Spleen (tissue), 11 donors: ENCODE measurements at regions not wholly inside any gene's neighbourhood (a gene's known extent, or its start where the extent isn't known, plus 50 kb on each side); places are given as distances from the start of the nearest gene placed in this dataset.

Source experiments
- DNase-seq: peaks from one replicate; pipeline ENCODE4 v3.0.0-alpha.2; 2020
- H3K27ac ChIP-seq, 8 donors: fragments of 200-600 bp; sonication (generic) in 7 of 8; 1 replicate in 4 of 8; 2 replicates in 4 of 8; pipeline versions ENCODE4 v1.5.0 to v1.8.0; 2016 to 2021; ENCODE audit warnings: inconsistent platforms in 4 of 8, mild to moderate bottlenecking in 4 of 8, moderate library complexity in 1 of 8
- H3K27me3 ChIP-seq, 7 donors: fragments of 200-600 bp; sonication (generic) in 6 of 7; replicated peaks in 1 of 7; 1 replicate in 4 of 7; 2 replicates in 3 of 7; pipeline versions ENCODE4 v1.5.0 to v1.8.0; 2016 to 2021; ENCODE audit warnings: inconsistent platforms in 3 of 7, mild to moderate bottlenecking in 1 of 7
- H3K36me3 ChIP-seq, 6 donors: fragments of 200-600 bp; sonication (generic) in 5 of 6; 1 replicate in 4 of 6; 2 replicates in 2 of 6; pipeline versions ENCODE4 v1.5.0 to v1.8.0; 2016 to 2021; ENCODE audit warnings: inconsistent platforms in 2 of 6
- H3K4me1 ChIP-seq, 6 donors: fragments of 200-600 bp; sonication (generic) in 5 of 6; 1 replicate in 3 of 6; 2 replicates in 3 of 6; pipeline versions ENCODE4 v1.5.0 to v1.8.0; 2016 to 2021; ENCODE audit warnings: inconsistent platforms in 3 of 6
- H3K4me3 ChIP-seq, 8 donors: fragments of 200-600 bp; sonication (generic) in 7 of 8; 1 replicate in 4 of 8; 2 replicates in 4 of 8; pipeline versions ENCODE4 v1.5.0 to v1.8.0; 2016 to 2021; ENCODE audit warnings: inconsistent platforms in 4 of 8, mild to moderate bottlenecking in 4 of 8, moderate library complexity in 2 of 8
- H3K9me3 ChIP-seq, 8 donors: fragments of 200-600 bp; sonication (generic) in 7 of 8; 1 replicate in 4 of 8; 2 replicates in 4 of 8; pipeline versions ENCODE4 v1.5.0 to v1.8.0; 2016 to 2021; ENCODE audit warnings: inconsistent platforms in 4 of 8
- POLR2A ChIP-seq, 3 donors: fragments of 450-650 bp; IDR thresholded peaks; one replicate each; pipeline ENCODE4 v1.5.1; 2017; ENCODE audit warnings: antibody characterized with exemption in 3 of 3, mild to moderate bottlenecking in 1 of 3
- POLR2AphosphoS5 ChIP-seq, 3 donors: sonication (generic); formaldehyde crosslinking; IDR thresholded peaks; one replicate each; pipeline ENCODE4 v1.5.1; 2017; ENCODE audit warnings: antibody characterized with exemption in 3 of 3
- WGBS, 5 donors: extraction: QIAGEN DNeasy Blood & Tissue Kit in 3 of 5; methylation state at CpG; one replicate each; pipeline versions ENCODE4 v1.1.5 to v1.1.7; 2013 to 2018; 5-methylcytosine and 5-hydroxymethylcytosine counted together
- intact Hi-C: fragments of 100-400 bp; cut with DNase I; formaldehyde crosslinking; loops from one replicate; pipeline ENCODE4 v1.15.0; 2023; ENCODE audit warnings: low total_unique reads
- TF ChIP-seq, protein P1 (sequence below), 11 experiments: fragments of 200-600 bp in 7 of 11; fragments of 450-650 bp in 4 of 11; sonication (generic) in 4 of 11; IDR thresholded peaks in 8 of 11; conservative IDR thresholded peaks in 3 of 11; 1 replicate in 7 of 11; 2 replicates in 4 of 11; pipeline versions ENCODE4 v1.4.0 to v1.8.0; 2016 to 2021; ENCODE audit warnings: antibody characterized with exemption in 11 of 11, inconsistent platforms in 4 of 11, mild to moderate bottlenecking in 1 of 11
- donor health status: healthy with polysubstance abuse.
- donor health status: DM: no; HTN: no; CAD: no; lungs with moderate emphysema.
- donor health status: DM: no; HTN: no; CAD: no.
- donor health status: Bipolar disorder and iron deficiency.
- donor health status: healthy.
- donor health status: DM: no; HTN: no; CAD: no.
- donor health status: DM: yes; HTN: yes; CAD: no.

DNA sequence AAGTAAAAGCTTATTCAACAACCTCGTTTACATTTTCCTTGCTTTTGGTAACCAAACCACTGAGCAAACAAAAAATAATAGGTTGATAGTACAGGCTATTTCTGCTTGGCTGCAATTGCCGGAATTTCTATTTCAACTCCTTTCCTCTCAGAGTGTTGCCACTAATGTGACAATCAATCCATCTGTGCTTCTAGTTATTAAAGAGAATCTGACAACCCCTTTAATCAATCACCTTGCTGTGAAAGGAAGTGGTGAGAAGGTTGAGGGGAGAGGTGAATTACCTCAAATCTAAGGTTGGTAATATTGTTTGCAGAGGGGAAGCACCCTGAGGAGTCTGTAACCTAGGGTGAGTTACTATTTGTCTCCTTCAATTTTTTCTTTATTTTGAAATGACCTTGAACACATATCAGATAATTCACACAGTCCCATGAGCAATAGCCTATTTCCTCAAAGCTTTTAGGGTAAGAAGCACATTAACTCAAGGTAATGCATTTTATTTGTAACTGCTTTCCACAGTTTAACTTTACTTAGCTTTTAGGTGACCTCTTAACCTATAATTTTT lies 603.4 kb downstream of the MMUT start:
- no peak for TF ChIP-seq POLR2AphosphoS5 (IDR thresholded peaks at IDR 0.05)
- TF ChIP-seq POLR2A (IDR thresholded peaks at IDR 0.05), result no peak
- TF ChIP-seq, protein P1, sequence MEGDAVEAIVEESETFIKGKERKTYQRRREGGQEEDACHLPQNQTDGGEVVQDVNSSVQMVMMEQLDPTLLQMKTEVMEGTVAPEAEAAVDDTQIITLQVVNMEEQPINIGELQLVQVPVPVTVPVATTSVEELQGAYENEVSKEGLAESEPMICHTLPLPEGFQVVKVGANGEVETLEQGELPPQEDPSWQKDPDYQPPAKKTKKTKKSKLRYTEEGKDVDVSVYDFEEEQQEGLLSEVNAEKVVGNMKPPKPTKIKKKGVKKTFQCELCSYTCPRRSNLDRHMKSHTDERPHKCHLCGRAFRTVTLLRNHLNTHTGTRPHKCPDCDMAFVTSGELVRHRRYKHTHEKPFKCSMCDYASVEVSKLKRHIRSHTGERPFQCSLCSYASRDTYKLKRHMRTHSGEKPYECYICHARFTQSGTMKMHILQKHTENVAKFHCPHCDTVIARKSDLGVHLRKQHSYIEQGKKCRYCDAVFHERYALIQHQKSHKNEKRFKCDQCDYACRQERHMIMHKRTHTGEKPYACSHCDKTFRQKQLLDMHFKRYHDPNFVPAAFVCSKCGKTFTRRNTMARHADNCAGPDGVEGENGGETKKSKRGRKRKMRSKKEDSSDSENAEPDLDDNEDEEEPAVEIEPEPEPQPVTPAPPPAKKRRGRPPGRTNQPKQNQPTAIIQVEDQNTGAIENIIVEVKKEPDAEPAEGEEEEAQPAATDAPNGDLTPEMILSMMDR (IDR thresholded peaks at IDR 0.05 in 8 of 11, conservative IDR thresholded peaks at IDR 0.05 in 3 of 11), result no peak
- 53 to 77% (median 62%) methylated on average over 2 of the region's 2 CpGs for WGBS, 5 donors
- H3K9me3 ChIP-seq, result peaks cover 0 to 28% (median 5%) of the 10 kb centered on the region in 8 donors
- no peaks in the 10 kb centered on the region for H3K4me1 ChIP-seq
- H3K27me3 ChIP-seq, result no peaks in the 10 kb centered on the region
- DNase-seq, result no peak
- no peak overlapping the region for H3K4me3 ChIP-seq
- no peak overlapping the region for H3K27ac ChIP-seq
- intact Hi-C loops, result no loop called here
- H3K36me3 ChIP-seq, result no peaks in the 10 kb centered on the region

DNA sequence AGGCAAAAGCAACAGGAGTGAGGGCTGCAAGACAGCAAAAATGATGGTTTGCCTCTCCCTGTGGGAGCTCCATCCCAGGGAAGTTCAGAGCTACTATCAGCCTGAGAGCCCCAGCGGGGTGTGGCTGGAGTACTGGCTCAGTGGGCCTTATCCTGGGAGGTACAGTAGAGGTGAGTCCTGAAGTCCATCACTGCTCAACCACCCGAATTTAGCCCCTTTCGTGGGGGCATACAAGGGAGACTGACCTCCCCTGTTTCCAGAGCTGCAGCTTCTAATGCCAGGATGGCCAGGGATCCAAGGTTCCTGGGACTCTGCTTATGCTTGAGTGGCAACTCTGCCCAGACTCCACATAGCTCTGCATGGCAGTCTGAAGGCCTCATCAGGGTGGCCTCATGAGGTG lies 617.8 kb downstream of the MMUT start:
- DNase-seq, result no peak
- TF ChIP-seq POLR2A (IDR thresholded peaks at IDR 0.05), result no peak
- no peaks in the 10 kb centered on the region for H3K27me3 ChIP-seq
- no peaks in the 10 kb centered on the region for H3K4me1 ChIP-seq
- H3K27ac ChIP-seq, result no peak overlapping the region
- WGBS, 5 donors, result 49 to 81% (median 74%) methylated on average over 2 to 3 of the region's 3 CpGs
- no peaks in the 10 kb centered on the region for H3K36me3 ChIP-seq
- H3K9me3 ChIP-seq, result peaks cover 3 to 50% (median 29%) of the 10 kb centered on the region in 8 donors
- intact Hi-C loops, result no loop called here
- H3K4me3 ChIP-seq, result no peak overlapping the region

DNA sequence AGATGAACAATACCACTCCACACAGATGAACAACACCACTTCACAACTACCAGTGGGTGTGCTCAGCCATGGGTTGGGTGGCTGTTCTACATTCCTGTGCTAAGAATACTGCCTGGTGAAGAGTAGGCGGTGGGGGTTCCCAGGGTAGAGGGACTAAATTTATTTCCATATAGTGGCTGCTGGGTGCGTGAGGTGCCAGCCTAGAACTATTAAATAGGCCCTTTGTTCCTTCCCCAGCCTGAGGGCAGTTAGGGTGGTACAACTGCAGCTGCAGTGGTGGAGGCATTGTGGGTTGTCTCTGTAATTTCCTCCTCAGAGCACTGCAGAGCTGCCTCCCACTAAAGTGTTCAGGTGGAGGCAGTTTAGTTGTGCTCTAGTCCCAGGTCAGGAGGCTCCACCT lies 618.4 kb downstream of the MMUT start:
- Histone ChIP-seq H3K9me3 (peaks cover 3 to 55% (median 34%) of the 10 kb centered on the region in 8 donors), H3K4me3 (no peak overlapping the region), H3K4me1 (no peaks in the 10 kb centered on the region), H3K27me3 (no peaks in the 10 kb centered on the region), H3K36me3 (no peaks in the 10 kb centered on the region), H3K27ac (no peak overlapping the region)
- TF ChIP-seq POLR2A (IDR thresholded peaks at IDR 0.05), result no peak
- TF ChIP-seq POLR2AphosphoS5 (IDR thresholded peaks at IDR 0.05), result no peak
- TF ChIP-seq, protein P1 (IDR thresholded peaks at IDR 0.05 in 8 of 11, conservative IDR thresholded peaks at IDR 0.05 in 3 of 11), result no peak
- no peak for DNase-seq
- intact Hi-C loops, result no loop called here
- WGBS, 5 donors, result 65 to 90% (median 82%) methylated on average over 2 of the region's 2 CpGs

DNA sequence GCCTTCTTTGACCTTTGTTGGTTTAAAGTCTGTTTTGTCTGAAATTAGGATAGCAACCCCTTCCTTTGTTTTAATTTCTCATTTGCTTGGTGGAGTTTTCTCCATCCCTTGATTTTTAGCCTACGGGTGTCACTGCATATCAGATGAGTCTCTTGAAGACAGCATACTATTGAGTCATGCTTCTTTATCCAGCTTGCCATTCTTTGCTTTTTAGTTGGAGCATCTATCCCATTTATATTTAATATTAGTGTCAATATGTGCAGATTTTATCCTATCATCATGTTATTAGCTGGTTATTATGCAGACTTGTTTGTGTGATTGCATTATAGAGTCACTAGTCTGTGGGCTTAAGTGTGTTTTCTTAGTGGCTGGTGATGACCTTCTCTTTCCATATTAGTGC lies 622.2 kb downstream of the MMUT start:
- peaks cover 3 to 81% (median 39%) of the 10 kb centered on the region in 8 donors for H3K9me3 ChIP-seq

More for the DNA sequence above, 622.2 kb downstream of the MMUT start:
- Histone ChIP-seq H3K27me3 (no peaks in the 10 kb centered on the region), H3K36me3 (no peaks in the 10 kb centered on the region), H3K4me1 (peaks cover 0 to 6% (median 0%) of the 10 kb centered on the region in 6 donors), H3K4me3 (no peak overlapping the region), H3K27ac (no peak overlapping the region)
- no peak for DNase-seq
- TF ChIP-seq POLR2A (IDR thresholded peaks at IDR 0.05) (no peak), POLR2AphosphoS5 (IDR thresholded peaks at IDR 0.05) (no peak)
- TF ChIP-seq, protein P1 (IDR thresholded peaks at IDR 0.05 in 8 of 11, conservative IDR thresholded peaks at IDR 0.05 in 3 of 11), result no peak
- intact Hi-C loops, result no loop called here
- 88 to 96% (median 90%) methylated on average over 1 of the region's 1 CpG for WGBS, 5 donors
